OCI-LY3 (cell line): ENCODE measurements at regions not wholly inside any gene's neighbourhood (a gene's known extent, or its start where the extent isn't known, plus 50 kb on each side); places are given as distances from the start of the nearest gene placed in this dataset.

Source experiments
- CTCF ChIP-seq: fragments of 200-600, 300-600 bp; sonication (generic); IDR thresholded peaks from 2 replicates; pipeline ENCODE4 v1.5.1; 2014; ENCODE audit warnings: antibody characterized with exemption, low read length, low read depth
- EZH2phosphoT487 ChIP-seq: fragments of 200-600 bp; shearing (Covaris generic); IDR thresholded peaks from 2 replicates; pipeline ENCODE4 v1.6.1; 2018; ENCODE audit warnings: antibody characterized with exemption, mixed run types, low read depth

- TF ChIP-seq CTCF = no peak
- TF ChIP-seq EZH2phosphoT487 = no peak
Observed at GRCh38 chr10:78286186-78286585, 252.5 kb downstream of the RPS24 start.
